Fibroblast of pulmonary artery (primary cell): ENCODE measurements at regions not wholly inside any gene's neighbourhood (a gene's known extent, or its start where the extent isn't known, plus 50 kb on each side); places are given as distances from the start of the nearest gene placed in this dataset.

Source experiments
- DNase-seq: peaks from one replicate; pipeline ENCODE4 v3.0.0-alpha.2; 2010; ENCODE audit warnings: low read depth
- H3K4me3 ChIP-seq: replicated peaks from 2 replicates; pipeline ENCODE4 v1.5.1; 2011; ENCODE audit warnings: low read depth, mild to moderate bottlenecking, control low read depth, low read length, moderate library complexity
- CTCF ChIP-seq: IDR thresholded peaks from 2 replicates; pipeline ENCODE4 v1.5.1; 2011; ENCODE audit warnings: mild to moderate bottlenecking, control low read depth, low read length, inconsistent platforms; ENCODE audit errors: missing control alignments

- TF ChIP-seq CTCF: no peak
- no peak for DNase-seq
- H3K4me3 ChIP-seq: no peak overlapping the region
These were observed 131.8 kb upstream of the PITX2 start for GRCh38 chr4:110754716-110755115.

GRCh38 chr4:110769578-110769977, 146.7 kb upstream of the PITX2 start:
- DNase-seq: no peak
- no peak for TF ChIP-seq CTCF
- no peak overlapping the region for H3K4me3 ChIP-seq

GRCh38 chr4:110770353-110770752, 147.5 kb upstream of the PITX2 start:
- no peak for TF ChIP-seq CTCF
- H3K4me3 ChIP-seq: no peak overlapping the region
- DNase-seq: no peak

- no peak for DNase-seq
- no peak for TF ChIP-seq CTCF
- no peak overlapping the region for H3K4me3 ChIP-seq
These were observed 155.6 kb upstream of the PITX2 start for GRCh38 chr4:110778521-110778920.

- no peak for TF ChIP-seq CTCF
- DNase-seq: no peak
- no peak overlapping the region for H3K4me3 ChIP-seq
These were observed 157.7 kb upstream of the PITX2 start for GRCh38 chr4:110780538-110780937.

- TF ChIP-seq CTCF: no peak
- H3K4me3 ChIP-seq: no peak overlapping the region
- DNase-seq: no peak
These were observed 159.1 kb upstream of the PITX2 start for GRCh38 chr4:110781944-110782343.

GRCh38 chr4:110787109-110787508, 164.2 kb upstream of the PITX2 start:
- TF ChIP-seq CTCF: no peak
- DNase-seq: no peak

More at GRCh38 chr4:110787109-110787508, 164.2 kb upstream of the PITX2 start:
- H3K4me3 ChIP-seq: no peak overlapping the region
